OCI-LY7 (cell line): ENCODE measurements at regions not wholly inside any gene's neighbourhood (a gene's known extent, or its start where the extent isn't known, plus 50 kb on each side); places are given as distances from the start of the nearest gene placed in this dataset.

Experiments used
- BruUV-seq: library from RNA; stranded (reverse); fragments of 400-500 nt; replicated peaks from 2 replicates; lab custom pipeline; 2021; lab: Mats Ljungman, UMichigan
- CTCF ChIA-PET: fragments of 300-600 bp; sonication (Branson Sonifier 250); formaldehyde crosslinking; loops from one replicate; lab custom pipeline; 2022; ENCODE audit warnings: antibody characterized with exemption; ENCODE audit not compliant: unreplicated experiment; lab: Charles Lee
- POLR2A ChIA-PET: fragments of 300-600 bp; sonication (Branson Sonifier 250); formaldehyde crosslinking; loops from one replicate; lab custom pipeline; 2022; ENCODE audit warnings: antibody characterized with exemption; lab: Charles Lee
- DNase-seq: peaks from one replicate; pipeline ENCODE4 v3.0.0-alpha.2; 2015; ENCODE audit warnings: low spot score
- H2AFZ ChIP-seq: fragments of 200-600 bp; sonication (generic), shearing (Covaris generic); 2 replicates; pipeline ENCODE4 v1.6.1; 2014; ENCODE audit warnings: mild to moderate bottlenecking, antibody characterized with exemption, low read length, moderate library complexity
- H3K27ac ChIP-seq: fragments of 200-600 bp; sonication (generic); 2 replicates; pipeline ENCODE4 v1.5.1; 2014; ENCODE audit warnings: mixed run types, low read depth, mild to moderate bottlenecking, moderate library complexity, low read length, inconsistent platforms; ENCODE audit not compliant: poor library complexity, severe bottlenecking
- H3K36me3 ChIP-seq: fragments of 200-600 bp; sonication (generic); 2 replicates; pipeline ENCODE4 v1.6.1; 2014; ENCODE audit warnings: mild to moderate bottlenecking, antibody characterized with exemption, low read length, moderate library complexity, mixed read lengths; ENCODE audit not compliant: insufficient read depth
- H3K4me1 ChIP-seq: fragments of 200-600 bp; sonication (generic); 2 replicates; pipeline ENCODE4 v1.5.1; 2014; ENCODE audit warnings: mild to moderate bottlenecking, low read length; ENCODE audit not compliant: insufficient read depth, poor library complexity, severe bottlenecking
- H3K4me2 ChIP-seq: fragments of 200-600 bp; sonication (generic); 2 replicates; pipeline ENCODE4 v1.6.1; 2014; ENCODE audit warnings: mild to moderate bottlenecking, low read length
- H3K4me3 ChIP-seq: fragments of 200-600 bp; sonication (generic); 2 replicates; pipeline ENCODE4 v1.5.1; 2014; ENCODE audit warnings: mild to moderate bottlenecking, low read depth, low read length; ENCODE audit not compliant: poor library complexity, severe bottlenecking
- H3K79me2 ChIP-seq: fragments of 200-600 bp; sonication (generic); 2 replicates; pipeline ENCODE4 v1.6.1; 2016; ENCODE audit warnings: low read depth, mild to moderate bottlenecking, low read length, moderate library complexity, mixed read lengths; ENCODE audit not compliant: insufficient read depth
- H3K9me2 ChIP-seq: fragments of 200-600 bp; sonication (generic); 2 replicates; pipeline ENCODE4 v1.6.1; 2016; ENCODE audit warnings: mild to moderate bottlenecking, low read length, mixed read lengths; ENCODE audit not compliant: insufficient read depth
- H3K9me3 ChIP-seq: fragments of 200-600 bp; sonication (generic); 2 replicates; pipeline ENCODE4 v1.6.1; 2014; ENCODE audit warnings: mild to moderate bottlenecking, mixed run types, low read length, mixed read lengths
- H4K20me1 ChIP-seq: fragments of 200-600 bp; sonication (generic); 2 replicates; pipeline ENCODE4 v1.6.1; 2014; ENCODE audit warnings: mild to moderate bottlenecking, antibody characterized with exemption, low read length, moderate library complexity, mixed read lengths; ENCODE audit not compliant: insufficient read depth
- CTCF ChIP-seq: fragments of 200-600 bp; sonication (generic); conservative IDR thresholded peaks from 2 replicates; pipeline ENCODE4 v1.5.1; 2014; ENCODE audit warnings: mild to moderate bottlenecking, antibody characterized with exemption, low read length, moderate library complexity, mixed read lengths
- EZH2phosphoT487 ChIP-seq: fragments of 200-600 bp; sonication (generic); IDR thresholded peaks from 2 replicates; pipeline ENCODE4 v1.6.1; 2018; ENCODE audit warnings: low read depth, borderline replicate concordance, mild to moderate bottlenecking, mixed run types, antibody characterized with exemption, low read length, moderate library complexity, mixed read lengths
- intact Hi-C: fragments of 100-400 bp; cut with micrococcal nuclease; formaldehyde crosslinking; loops from one replicate; pipeline ENCODE4 v1.10.0; 2022; ENCODE audit not compliant: unreplicated experiment

GRCh38 chr9:25505644-25506043 lies 172.6 kb downstream of the TUSC1 start:
- Histone ChIP-seq H3K4me2 (no peak overlapping the region), H3K9me3 (no peaks in the 10 kb centered on the region), H3K27ac (no peak overlapping the region), H2AFZ (no peak overlapping the region), H3K9me2 (no peaks in the 10 kb centered on the region), H4K20me1 (no peaks in the 10 kb centered on the region), H3K4me3 (no peak overlapping the region), H3K79me2 (no peaks in the 10 kb centered on the region), H3K4me1 (no peaks in the 10 kb centered on the region), H3K36me3 (no peaks in the 10 kb centered on the region)
- intact Hi-C loops, result no loop called here
- no peak for DNase-seq
- no TSS peak for BruUV-seq
- ChIA-PET CTCF (no interaction called here), POLR2A (interaction anchor here (0.6 kb wide), 1 partner anchor 188 kb away, joined by 3 read pairs; no protein-coding TSS in a partner anchor)
- TF ChIP-seq CTCF (no peak), EZH2phosphoT487 (no peak)

- ChIA-PET POLR2A (interaction anchor here (0.5 kb wide), 1 partner anchor 80 kb away, joined by 3 read pairs; no protein-coding TSS in a partner anchor), CTCF (no interaction called here)
- intact Hi-C loops, result no loop called here
- Histone ChIP-seq H4K20me1 (no peaks in the 10 kb centered on the region), H3K9me2 (no peaks in the 10 kb centered on the region), H3K4me2 (no peak overlapping the region), H3K9me3 (no peaks in the 10 kb centered on the region), H3K79me2 (no peaks in the 10 kb centered on the region), H3K4me1 (no peaks in the 10 kb centered on the region), H3K27ac (no peak overlapping the region), H3K36me3 (no peaks in the 10 kb centered on the region), H3K4me3 (no peak overlapping the region), H2AFZ (no peak overlapping the region)
- no TSS peak for BruUV-seq
- no peak for DNase-seq
- no peak for TF ChIP-seq EZH2phosphoT487
- no peak for TF ChIP-seq CTCF
These were observed 196.9 kb downstream of the TUSC1 start for GRCh38 chr9:25481372-25481771.

- intact Hi-C loops, result no loop called here
- no TSS peak for BruUV-seq
- H3K9me2 ChIP-seq, result no peaks in the 10 kb centered on the region
- no peak overlapping the region for H3K27ac ChIP-seq
- H3K4me2 ChIP-seq, result no peak overlapping the region
- H3K4me1 ChIP-seq, result no peaks in the 10 kb centered on the region
- no peak overlapping the region for H2AFZ ChIP-seq
- TF ChIP-seq EZH2phosphoT487 (no peak), CTCF (no peak)
- ChIA-PET CTCF (no interaction called here), POLR2A (no interaction called here)
- DNase-seq, result no peak
- H4K20me1 ChIP-seq, result no peaks in the 10 kb centered on the region
- no peak overlapping the region for H3K4me3 ChIP-seq
- no peaks in the 10 kb centered on the region for H3K36me3 ChIP-seq
- no peaks in the 10 kb centered on the region for H3K9me3 ChIP-seq
- H3K79me2 ChIP-seq, result no peaks in the 10 kb centered on the region
These were observed 197.5 kb downstream of the TUSC1 start for GRCh38 chr9:25480696-25481095.
